Panc1 (cell line): ENCODE measurements at regions not wholly inside any gene's neighbourhood (a gene's known extent, or its start where the extent isn't known, plus 50 kb on each side); places are given as distances from the start of the nearest gene placed in this dataset.

Experiments used
- ATAC-seq: fragments of 200-7000 bp; cut with Tn5 transposase; 2 replicates; pipeline ENCODE4 v1.9.1; 2020; ENCODE audit warnings: mild to moderate bottlenecking, moderate library complexity
- BruUV-seq: library from RNA; stranded (reverse); fragments of 400-500 nt; replicated peaks from 2 replicates; lab custom pipeline; 2021; lab: Mats Ljungman, UMichigan
- CTCF ChIA-PET: fragments of 300-600 bp; sonication (Branson Sonifier 250); formaldehyde crosslinking; loops from one replicate; lab custom pipeline; 2022; ENCODE audit warnings: antibody characterized with exemption; lab: Charles Lee
- POLR2A ChIA-PET: fragments of 300-600 bp; sonication (Branson Sonifier 250); formaldehyde crosslinking; loops from one replicate; lab custom pipeline; 2022; ENCODE audit warnings: antibody characterized with exemption; lab: Charles Lee
- DNase-seq: peaks from one replicate; pipeline ENCODE4 v3.0.0-alpha.2; 2010; ENCODE audit warnings: low read depth, low spot score
- H3K27ac ChIP-seq: 2 replicates; pipeline ENCODE4 v1.5.1; 2011; ENCODE audit warnings: mild to moderate bottlenecking, low read length, inconsistent platforms
- H3K27me3 ChIP-seq: fragments of 200-500 bp; sonication (Bioruptor generic); 2 replicates; pipeline ENCODE4 v1.6.0; 2014; ENCODE audit warnings: low read length, inconsistent platforms; ENCODE audit not compliant: control insufficient read depth, insufficient read depth
- H3K36me3 ChIP-seq: fragments of 200-500 bp; sonication (Bioruptor generic); 2 replicates; pipeline ENCODE4 v1.5.1; 2014; ENCODE audit warnings: inconsistent platforms, mild to moderate bottlenecking, low read length, moderate library complexity; ENCODE audit not compliant: control insufficient read depth, insufficient read depth
- H3K4me1 ChIP-seq: 2 replicates; pipeline ENCODE4 v1.5.1; 2011; ENCODE audit warnings: inconsistent platforms, mild to moderate bottlenecking, low read length, moderate library complexity; ENCODE audit not compliant: control insufficient read depth, insufficient read depth
- H3K4me3 ChIP-seq, 2 experiments: 2 replicates each; pipeline ENCODE4 v1.5.1; 2011 to 2012; ENCODE audit warnings: low read depth in 2 of 2, low read length in 2 of 2, mild to moderate bottlenecking in 2 of 2, inconsistent platforms in 1 of 2, moderate library complexity in 1 of 2
- H3K9me3 ChIP-seq: fragments of 200-500 bp; sonication (Bioruptor generic); 2 replicates; pipeline ENCODE4 v1.5.1; 2014; ENCODE audit warnings: low read depth, mild to moderate bottlenecking, inconsistent platforms, low read length, moderate library complexity; ENCODE audit not compliant: control insufficient read depth, insufficient read depth
- POLR2AphosphoS5 ChIP-seq: IDR thresholded peaks from 2 replicates; pipeline ENCODE4 v1.6.1; 2012; ENCODE audit warnings: mild to moderate bottlenecking, low read depth, low read length, moderate library complexity
- SIN3A ChIP-seq: IDR thresholded peaks from 2 replicates; pipeline ENCODE4 v1.6.1; 2012; ENCODE audit warnings: low read depth, mild to moderate bottlenecking, low read length, moderate library complexity, borderline replicate concordance; ENCODE audit not compliant: insufficient read depth
- TCF7L2 ChIP-seq: IDR thresholded peaks from 2 replicates; pipeline ENCODE4 v1.6.1; 2011; ENCODE audit warnings: mild to moderate bottlenecking, low read depth, low read length, inconsistent platforms
- in situ Hi-C: cut with HindIII; loops from 2 replicates; pipeline ENCODE4 v1.10.0; 2016; ENCODE audit warnings: low sequenced_read_pairs, low pct_unique_long_range_greater_than_20kb
- intact Hi-C: fragments of 100-400 bp; cut with micrococcal nuclease; formaldehyde crosslinking; loops from one replicate; pipeline ENCODE4 v1.10.0; 2022; ENCODE audit not compliant: unreplicated experiment
- TF ChIP-seq, protein P1 (sequence below): fragments of 450-650 bp; IDR thresholded peaks from 2 replicates; pipeline ENCODE4 v1.5.1; 2017; ENCODE audit warnings: mild to moderate bottlenecking
- TF ChIP-seq, protein P2 (sequence below), 2 experiments: IDR thresholded peaks; 2 replicates each; pipeline ENCODE4 v1.6.1; 2011 to 2012; ENCODE audit warnings: low read depth in 2 of 2, control low read depth in 1 of 2, low read length in 1 of 2, mild to moderate bottlenecking in 1 of 2, moderate library complexity in 1 of 2; ENCODE audit not compliant: insufficient read depth in 1 of 2

DNA sequence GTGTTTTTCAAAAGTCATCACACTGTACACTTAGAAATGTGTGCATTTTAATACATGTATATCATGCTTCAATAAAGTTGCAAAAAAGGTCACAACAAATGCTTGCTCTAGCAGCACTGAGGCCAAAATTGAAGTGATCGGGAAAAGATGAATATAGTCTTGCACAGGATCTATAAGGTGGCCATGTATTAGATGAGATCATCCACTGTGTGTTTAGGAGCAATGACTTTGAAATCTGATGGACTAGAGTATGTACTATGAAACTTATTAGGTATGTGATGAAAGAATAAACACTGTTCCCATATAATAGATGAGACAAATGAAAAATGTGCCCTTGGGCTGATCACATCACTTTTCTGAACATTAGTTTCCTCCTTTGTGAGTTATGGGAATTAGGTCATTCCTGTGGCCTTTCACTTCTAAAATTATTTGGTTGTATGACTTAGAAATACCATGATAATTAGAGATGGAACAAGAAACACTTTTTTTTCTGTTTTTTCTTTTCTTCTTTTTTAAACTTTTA is 984.6 kb downstream of the ADGRL2 start:
- no peaks in the 10 kb centered on the region for H3K27me3 ChIP-seq
- in situ Hi-C loops = no loop called here
- no peaks in the 10 kb centered on the region for H3K36me3 ChIP-seq
- no peak overlapping the region for H3K27ac ChIP-seq
- H3K9me3 ChIP-seq = peaks cover 10% of the 10 kb centered on the region; the same call in 1 of the 2 replicates
- DNase-seq = no peak
- ATAC-seq = no peak
- TF ChIP-seq POLR2AphosphoS5 (no peak), SIN3A (no peak), TCF7L2 (no peak)
- TF ChIP-seq, protein P1, sequence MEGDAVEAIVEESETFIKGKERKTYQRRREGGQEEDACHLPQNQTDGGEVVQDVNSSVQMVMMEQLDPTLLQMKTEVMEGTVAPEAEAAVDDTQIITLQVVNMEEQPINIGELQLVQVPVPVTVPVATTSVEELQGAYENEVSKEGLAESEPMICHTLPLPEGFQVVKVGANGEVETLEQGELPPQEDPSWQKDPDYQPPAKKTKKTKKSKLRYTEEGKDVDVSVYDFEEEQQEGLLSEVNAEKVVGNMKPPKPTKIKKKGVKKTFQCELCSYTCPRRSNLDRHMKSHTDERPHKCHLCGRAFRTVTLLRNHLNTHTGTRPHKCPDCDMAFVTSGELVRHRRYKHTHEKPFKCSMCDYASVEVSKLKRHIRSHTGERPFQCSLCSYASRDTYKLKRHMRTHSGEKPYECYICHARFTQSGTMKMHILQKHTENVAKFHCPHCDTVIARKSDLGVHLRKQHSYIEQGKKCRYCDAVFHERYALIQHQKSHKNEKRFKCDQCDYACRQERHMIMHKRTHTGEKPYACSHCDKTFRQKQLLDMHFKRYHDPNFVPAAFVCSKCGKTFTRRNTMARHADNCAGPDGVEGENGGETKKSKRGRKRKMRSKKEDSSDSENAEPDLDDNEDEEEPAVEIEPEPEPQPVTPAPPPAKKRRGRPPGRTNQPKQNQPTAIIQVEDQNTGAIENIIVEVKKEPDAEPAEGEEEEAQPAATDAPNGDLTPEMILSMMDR = no peak
- TF ChIP-seq, protein P2, sequence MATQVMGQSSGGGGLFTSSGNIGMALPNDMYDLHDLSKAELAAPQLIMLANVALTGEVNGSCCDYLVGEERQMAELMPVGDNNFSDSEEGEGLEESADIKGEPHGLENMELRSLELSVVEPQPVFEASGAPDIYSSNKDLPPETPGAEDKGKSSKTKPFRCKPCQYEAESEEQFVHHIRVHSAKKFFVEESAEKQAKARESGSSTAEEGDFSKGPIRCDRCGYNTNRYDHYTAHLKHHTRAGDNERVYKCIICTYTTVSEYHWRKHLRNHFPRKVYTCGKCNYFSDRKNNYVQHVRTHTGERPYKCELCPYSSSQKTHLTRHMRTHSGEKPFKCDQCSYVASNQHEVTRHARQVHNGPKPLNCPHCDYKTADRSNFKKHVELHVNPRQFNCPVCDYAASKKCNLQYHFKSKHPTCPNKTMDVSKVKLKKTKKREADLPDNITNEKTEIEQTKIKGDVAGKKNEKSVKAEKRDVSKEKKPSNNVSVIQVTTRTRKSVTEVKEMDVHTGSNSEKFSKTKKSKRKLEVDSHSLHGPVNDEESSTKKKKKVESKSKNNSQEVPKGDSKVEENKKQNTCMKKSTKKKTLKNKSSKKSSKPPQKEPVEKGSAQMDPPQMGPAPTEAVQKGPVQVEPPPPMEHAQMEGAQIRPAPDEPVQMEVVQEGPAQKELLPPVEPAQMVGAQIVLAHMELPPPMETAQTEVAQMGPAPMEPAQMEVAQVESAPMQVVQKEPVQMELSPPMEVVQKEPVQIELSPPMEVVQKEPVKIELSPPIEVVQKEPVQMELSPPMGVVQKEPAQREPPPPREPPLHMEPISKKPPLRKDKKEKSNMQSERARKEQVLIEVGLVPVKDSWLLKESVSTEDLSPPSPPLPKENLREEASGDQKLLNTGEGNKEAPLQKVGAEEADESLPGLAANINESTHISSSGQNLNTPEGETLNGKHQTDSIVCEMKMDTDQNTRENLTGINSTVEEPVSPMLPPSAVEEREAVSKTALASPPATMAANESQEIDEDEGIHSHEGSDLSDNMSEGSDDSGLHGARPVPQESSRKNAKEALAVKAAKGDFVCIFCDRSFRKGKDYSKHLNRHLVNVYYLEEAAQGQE (IDR thresholded peaks at IDR 0.05; ENCODE audit: insufficient read depth in 1 of 2, low read depth in 2 of 2, low read length in 1 of 2) = no peak
- POLR2A ChIA-PET = no interaction called here
- H3K4me1 ChIP-seq = no peaks in the 10 kb centered on the region
- H3K4me3 ChIP-seq = no peak overlapping the region
- intact Hi-C loops = no loop called here
- CTCF ChIA-PET = no interaction called here
- BruUV-seq = no TSS peak

DNA sequence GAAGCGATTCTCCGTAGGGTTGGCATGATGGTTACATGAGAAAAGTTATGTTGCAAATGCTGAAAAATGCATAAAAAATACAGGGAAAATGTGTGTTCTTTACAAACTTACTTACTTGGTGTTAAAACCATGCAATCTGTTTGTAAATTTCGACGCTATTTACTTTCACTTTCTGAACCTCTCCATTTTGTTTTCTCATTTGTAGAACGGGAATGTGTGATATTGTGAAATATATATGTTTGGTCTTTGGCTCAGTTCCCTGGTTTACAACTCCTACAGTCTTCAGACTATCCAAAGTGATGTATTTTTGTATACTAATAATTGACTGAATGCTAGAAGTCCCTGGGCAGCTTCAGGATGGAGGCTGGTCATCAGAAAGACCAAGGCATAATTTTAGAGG is 982.3 kb downstream of the ADGRL2 start:
- no peak for DNase-seq
- peaks cover 4% of the 10 kb centered on the region; the same call in 1 of the 2 replicates for H3K9me3 ChIP-seq
- no peaks in the 10 kb centered on the region for H3K36me3 ChIP-seq
- H3K4me3 ChIP-seq = peak overlapping the region; percentile 4 to 7; a peak in 2 of 4 replicates
- TF ChIP-seq, protein P1 = no peak
- TF ChIP-seq, protein P2 (IDR thresholded peaks at IDR 0.05; ENCODE audit: insufficient read depth in 1 of 2, low read depth in 2 of 2, low read length in 1 of 2) = no peak
- TF ChIP-seq TCF7L2 (no peak), SIN3A (no peak), POLR2AphosphoS5 (no peak)
- H3K27me3 ChIP-seq = no peaks in the 10 kb centered on the region
- no peak for ATAC-seq
- intact Hi-C loops = no loop called here
- ChIA-PET POLR2A (no interaction called here), CTCF (no interaction called here)
- in situ Hi-C loops = no loop called here
- no peak overlapping the region for H3K27ac ChIP-seq
- BruUV-seq = no TSS peak
- H3K4me1 ChIP-seq = no peaks in the 10 kb centered on the region
